GM12874 (cell line): ENCODE measurements at regions not wholly inside any gene's neighbourhood (a gene's known extent, or its start where the extent isn't known, plus 50 kb on each side); places are given as distances from the start of the nearest gene placed in this dataset.

ENCODE experiments used
- CTCF ChIP-seq: IDR thresholded peaks from 2 replicates; pipeline ENCODE4 v1.5.1; 2011; ENCODE audit warnings: low read depth, mild to moderate bottlenecking, control low read depth, low read length, moderate library complexity; ENCODE audit not compliant: insufficient read depth

GRCh38 chr7:115793958-115794702 lies 236.4 kb downstream of the TFEC start:
- no peak for TF ChIP-seq CTCF

- no peak for TF ChIP-seq CTCF
Observed at GRCh38 chr7:115789901-115790300, 240.7 kb downstream of the TFEC start.

- no peak for TF ChIP-seq CTCF
Observed at GRCh38 chr7:115782696-115783490, 247.7 kb downstream of the TFEC start.

GRCh38 chr7:115779561-115779960 lies 251.0 kb downstream of the TFEC start:
- TF ChIP-seq CTCF = no peak

GRCh38 chr7:115775981-115776380 lies 254.6 kb downstream of the TFEC start:
- no peak for TF ChIP-seq CTCF

GRCh38 chr7:115763347-115763746 lies 267.2 kb downstream of the TFEC start:
- no peak for TF ChIP-seq CTCF

- TF ChIP-seq CTCF = no peak
Observed at GRCh38 chr7:115758025-115758424, 272.5 kb downstream of the TFEC start.
